CD14-positive monocyte (primary cell): ENCODE measurements at regions not wholly inside any gene's neighbourhood (a gene's known extent, or its start where the extent isn't known, plus 50 kb on each side); places are given as distances from the start of the nearest gene placed in this dataset.
"Not testable (repeated sequence)": the region's sequence is repeated elsewhere in the genome, so short reads cannot be mapped to it uniquely, and the experiment has no call there.

ENCODE experiments used
- DNase-seq, 3 donors: peaks; one replicate each; pipeline ENCODE4 v3.0.0-alpha.2; 2011 to 2022
- H2AFZ ChIP-seq: 2 replicates; pipeline ENCODE4 v1.6.0; 2012; ENCODE audit warnings: mild to moderate bottlenecking, low read depth, low read length, inconsistent platforms; ENCODE audit not compliant: insufficient read depth, poor library complexity, severe bottlenecking
- H3K27ac ChIP-seq, 2 donors: 1 replicate in 1 of 2; 2 replicates in 1 of 2; pipeline ENCODE4 v1.5.1; 2012 to 2013; ENCODE audit warnings: low read length in 2 of 2, control low read depth in 1 of 2, inconsistent platforms in 1 of 2, low read depth in 1 of 2, mild to moderate bottlenecking in 1 of 2
- H3K27me3 ChIP-seq, 2 donors: one replicate each; pipeline versions ENCODE4 v1.6.0 to v1.6.1; 2011 to 2013; ENCODE audit warnings: low read length in 2 of 2; ENCODE audit not compliant: control insufficient read depth in 2 of 2, insufficient read depth in 2 of 2
- H3K36me3 ChIP-seq, 2 donors: replicated peaks in 1 of 2; 1 replicate in 1 of 2; 2 replicates in 1 of 2; pipeline versions ENCODE4 v1.5.1 to v1.6.1; 2012 to 2013; ENCODE audit warnings: low read length in 2 of 2, control low read depth in 1 of 2, inconsistent platforms in 1 of 2, mild to moderate bottlenecking in 1 of 2; ENCODE audit not compliant: insufficient read depth in 2 of 2, control insufficient read depth in 1 of 2
- H3K4me1 ChIP-seq, 2 donors: 1 replicate in 1 of 2; 2 replicates in 1 of 2; pipeline versions ENCODE4 v1.5.1 to v1.6.1; 2012 to 2013; ENCODE audit warnings: low read length in 2 of 2, control low read depth in 1 of 2, inconsistent platforms in 1 of 2, mild to moderate bottlenecking in 1 of 2, moderate library complexity in 1 of 2; ENCODE audit not compliant: insufficient read depth in 2 of 2, control insufficient read depth in 1 of 2
- H3K4me2 ChIP-seq: replicated peaks from 2 replicates; pipeline ENCODE3; 2012; ENCODE audit warnings: low read length, moderate library complexity, mild to moderate bottlenecking; ENCODE audit not compliant: poor library complexity, severe bottlenecking; ENCODE audit errors: extremely low read depth
- H3K4me3 ChIP-seq, 3 experiments: fragments of 200-600 bp in 1 of 3; sonication (generic) in 1 of 3; replicated peaks in 1 of 3; 1 replicate in 2 of 3; 2 replicates in 1 of 3; pipeline ENCODE4 v1.5.1; 2011 to 2013; ENCODE audit warnings: low read length in 3 of 3, mild to moderate bottlenecking in 3 of 3, control low read depth in 2 of 3, low read depth in 2 of 3, inconsistent platforms in 1 of 3, moderate library complexity in 1 of 3
- H3K79me2 ChIP-seq: 2 replicates; pipeline ENCODE4 v1.6.0; 2012; ENCODE audit warnings: mild to moderate bottlenecking, control low read depth, inconsistent platforms, low read length, moderate library complexity; ENCODE audit not compliant: insufficient read depth
- H3K9ac ChIP-seq: 2 replicates; pipeline ENCODE4 v1.6.0; 2017; ENCODE audit warnings: low read length, mild to moderate bottlenecking; ENCODE audit not compliant: insufficient read depth, poor library complexity, severe bottlenecking
- H3K9me3 ChIP-seq, 2 donors: replicated peaks in 1 of 2; 1 replicate in 1 of 2; 2 replicates in 1 of 2; pipeline versions ENCODE4 v1.5.1 to v1.6.1; 2012 to 2013; ENCODE audit warnings: low read length in 2 of 2, control low read depth in 1 of 2; ENCODE audit not compliant: control insufficient read depth in 1 of 2, insufficient read depth in 1 of 2
- H4K20me1 ChIP-seq: 2 replicates; pipeline ENCODE4 v1.6.0; 2012; ENCODE audit warnings: mild to moderate bottlenecking, low read length, control low read depth, moderate library complexity; ENCODE audit not compliant: insufficient read depth
- H3K27ac Mint-ChIP-seq, 7 donors: one replicate each; pipeline ENCODE4 v1.8.0; 2020; ENCODE audit warnings: mild to moderate bottlenecking in 7 of 7, mixed read lengths in 7 of 7, moderate library complexity in 6 of 7, inconsistent platforms in 2 of 7
- H3K27me3 Mint-ChIP-seq, 3 donors: one replicate each; pipeline ENCODE4 v1.8.0; 2021 to 2022; ENCODE audit warnings: low read depth in 3 of 3, mild to moderate bottlenecking in 3 of 3, mixed read lengths in 3 of 3, moderate library complexity in 3 of 3, inconsistent platforms in 1 of 3
- H3K36me3 Mint-ChIP-seq, 2 donors: one replicate each; pipeline ENCODE4 v1.8.0; 2020; ENCODE audit warnings: mixed read lengths in 2 of 2, inconsistent platforms in 1 of 2, mild to moderate bottlenecking in 1 of 2
- H3K4me1 Mint-ChIP-seq: one replicate; pipeline ENCODE4 v1.8.0; 2020; ENCODE audit warnings: mild to moderate bottlenecking, mixed read lengths
- H3K4me3 Mint-ChIP-seq, 2 donors: one replicate each; pipeline ENCODE4 v1.8.0; 2020; ENCODE audit warnings: mild to moderate bottlenecking in 2 of 2, mixed read lengths in 2 of 2, moderate library complexity in 1 of 2
- H3K9me3 Mint-ChIP-seq, 7 donors: one replicate each; pipeline ENCODE4 v1.8.0; 2020 to 2022; ENCODE audit warnings: mixed read lengths in 7 of 7, mild to moderate bottlenecking in 6 of 7, moderate library complexity in 6 of 7, inconsistent platforms in 2 of 7
- WGBS: methylation state at CpG from one replicate; pipeline ENCODE4 v1.1.5; 2013; ENCODE audit warnings: missing lambda C conversion rate; ENCODE audit not compliant: insufficient coverage; 5-methylcytosine and 5-hydroxymethylcytosine counted together
- intact Hi-C, 2 donors: fragments of 100-400 bp; cut with micrococcal nuclease; formaldehyde crosslinking; loops; one replicate each; pipeline versions ENCODE4 v1.15.0 to v1.15.1; 2023
- TF ChIP-seq, protein P1 (sequence below): fragments of 200-600 bp; IDR thresholded peaks from one replicate; pipeline ENCODE4 v1.8.0; 2022; ENCODE audit warnings: antibody characterized with exemption, mild to moderate bottlenecking

DNA sequence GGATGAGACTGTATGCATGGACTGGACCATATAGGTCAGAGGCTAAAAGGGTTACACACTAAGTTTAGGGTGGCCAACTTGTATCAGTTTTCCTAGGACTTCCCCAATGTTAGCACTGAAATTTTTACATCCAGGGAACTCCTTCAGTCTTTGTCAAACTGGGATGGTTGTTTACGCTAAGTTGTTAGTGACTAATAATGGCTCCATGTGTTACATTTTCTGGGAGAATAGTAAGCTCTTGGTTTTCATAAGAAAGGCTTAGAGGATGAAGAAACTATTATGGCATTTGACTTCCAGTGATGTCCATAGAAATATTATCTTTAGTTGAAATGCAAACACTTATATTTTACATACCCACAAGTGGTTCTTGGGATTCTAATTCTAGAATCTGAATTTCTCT is 57.9 kb upstream of the ST3GAL6 start:
- TF ChIP-seq, protein P1, sequence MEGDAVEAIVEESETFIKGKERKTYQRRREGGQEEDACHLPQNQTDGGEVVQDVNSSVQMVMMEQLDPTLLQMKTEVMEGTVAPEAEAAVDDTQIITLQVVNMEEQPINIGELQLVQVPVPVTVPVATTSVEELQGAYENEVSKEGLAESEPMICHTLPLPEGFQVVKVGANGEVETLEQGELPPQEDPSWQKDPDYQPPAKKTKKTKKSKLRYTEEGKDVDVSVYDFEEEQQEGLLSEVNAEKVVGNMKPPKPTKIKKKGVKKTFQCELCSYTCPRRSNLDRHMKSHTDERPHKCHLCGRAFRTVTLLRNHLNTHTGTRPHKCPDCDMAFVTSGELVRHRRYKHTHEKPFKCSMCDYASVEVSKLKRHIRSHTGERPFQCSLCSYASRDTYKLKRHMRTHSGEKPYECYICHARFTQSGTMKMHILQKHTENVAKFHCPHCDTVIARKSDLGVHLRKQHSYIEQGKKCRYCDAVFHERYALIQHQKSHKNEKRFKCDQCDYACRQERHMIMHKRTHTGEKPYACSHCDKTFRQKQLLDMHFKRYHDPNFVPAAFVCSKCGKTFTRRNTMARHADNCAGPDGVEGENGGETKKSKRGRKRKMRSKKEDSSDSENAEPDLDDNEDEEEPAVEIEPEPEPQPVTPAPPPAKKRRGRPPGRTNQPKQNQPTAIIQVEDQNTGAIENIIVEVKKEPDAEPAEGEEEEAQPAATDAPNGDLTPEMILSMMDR: no peak
- H3K27ac Mint-ChIP-seq: peak overlapping the region in 1 of 7 donors; percentile 2
- peaks cover 0 to 2% (median 0%) of the 10 kb centered on the region in 7 donors for H3K9me3 Mint-ChIP-seq
- peaks cover 23% of the 10 kb centered on the region for H3K4me1 Mint-ChIP-seq
- no peak overlapping the region for H3K4me2 ChIP-seq
- DNase-seq: no peak
- H3K9ac ChIP-seq: no peak overlapping the region
- no peaks in the 10 kb centered on the region for H3K27me3 ChIP-seq
- WGBS: no CpG with 5 or more reads among the region's 1 CpG
- H3K4me3 Mint-ChIP-seq: no peak overlapping the region
- H3K79me2 ChIP-seq: no peaks in the 10 kb centered on the region
- intact Hi-C loops: no loop called here
- H3K27ac ChIP-seq: no peak overlapping the region
- H3K4me3 ChIP-seq: no peak overlapping the region
- H3K27me3 Mint-ChIP-seq: peaks cover 0 to 1% (median 0%) of the 10 kb centered on the region in 3 donors
- no peaks in the 10 kb centered on the region for H3K36me3 Mint-ChIP-seq
- H3K4me1 ChIP-seq: peaks cover 9 to 15% of the 10 kb centered on the region in 2 donors
- no peaks in the 10 kb centered on the region for H3K9me3 ChIP-seq
- H4K20me1 ChIP-seq: no peaks in the 10 kb centered on the region
- H2AFZ ChIP-seq: no peak overlapping the region
- no peaks in the 10 kb centered on the region for H3K36me3 ChIP-seq

DNA sequence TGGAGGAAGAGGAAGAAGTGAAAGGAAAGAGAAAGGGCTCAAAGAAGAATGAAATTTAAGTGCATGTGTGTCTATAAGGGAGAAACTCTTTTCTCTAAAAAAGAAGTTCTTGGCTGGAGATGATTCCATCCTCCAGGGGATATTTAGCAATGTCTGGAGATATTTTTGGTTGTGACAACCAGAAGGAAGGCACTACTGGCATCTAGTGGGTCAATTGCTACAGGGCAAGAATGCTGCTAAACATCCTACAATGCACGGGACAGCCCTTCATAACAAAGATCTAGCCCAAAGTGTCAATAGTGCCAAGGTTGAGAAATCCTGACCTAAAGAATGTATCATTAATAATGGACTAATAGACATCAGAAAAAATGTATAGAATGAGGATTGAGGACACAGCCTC is 57.4 kb upstream of the ST3GAL6 start:
- intact Hi-C loops: no loop called here
- H3K4me1 Mint-ChIP-seq: peaks cover 26% of the 10 kb centered on the region

DNA sequence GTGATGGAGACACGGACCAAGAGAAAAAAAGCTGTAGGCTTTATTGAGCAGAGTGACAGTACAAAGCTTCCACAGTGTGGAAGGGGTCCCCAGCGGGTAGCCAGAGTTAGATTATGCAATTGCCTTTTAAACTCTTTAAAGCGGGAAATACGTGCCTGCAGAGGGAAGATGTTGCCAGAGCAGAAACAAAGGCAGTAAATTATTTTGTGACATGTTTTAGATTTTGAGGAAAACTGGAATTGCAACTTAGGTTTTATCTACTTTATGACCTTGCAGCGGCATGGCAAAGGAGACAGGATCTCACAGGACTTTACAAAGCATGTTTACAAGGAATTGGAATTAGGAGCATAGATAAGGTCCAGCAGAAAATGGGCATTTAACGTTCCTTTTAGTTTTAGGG is 54.5 kb upstream of the ST3GAL6 start:
- H3K27me3 ChIP-seq, H3K27ac Mint-ChIP-seq, H3K4me3 Mint-ChIP-seq, H3K9me3 Mint-ChIP-seq, intact Hi-C loops, H3K9me3 ChIP-seq, H3K36me3 Mint-ChIP-seq, H4K20me1 ChIP-seq, DNase-seq, H3K9ac ChIP-seq, H3K79me2 ChIP-seq, H3K27ac ChIP-seq, H3K27me3 Mint-ChIP-seq, H2AFZ ChIP-seq, H3K4me1 ChIP-seq, H3K4me2 ChIP-seq, H3K4me3 ChIP-seq, H3K36me3 ChIP-seq: not testable (repeated sequence)
- 57% methylated on average over 3 of the region's 6 CpGs for WGBS
- peaks cover 23% of the 10 kb centered on the region for H3K4me1 Mint-ChIP-seq

More for the DNA sequence above, 57.4 kb upstream of the ST3GAL6 start:
- no peak overlapping the region for H3K4me2 ChIP-seq
- no peaks in the 10 kb centered on the region for H3K36me3 ChIP-seq
- H3K4me3 ChIP-seq: no peak overlapping the region
- H3K27me3 ChIP-seq: no peaks in the 10 kb centered on the region
- H3K9me3 ChIP-seq: no peaks in the 10 kb centered on the region
- no peaks in the 10 kb centered on the region for H3K79me2 ChIP-seq
- TF ChIP-seq, protein P1: no peak
- peak overlapping the region in 2 of 7 donors; percentile 1 to 2 for H3K27ac Mint-ChIP-seq
- no peak overlapping the region for H3K4me3 Mint-ChIP-seq
- no CpG with 5 or more reads among the region's 1 CpG for WGBS
- no peaks in the 10 kb centered on the region for H3K36me3 Mint-ChIP-seq
- DNase-seq: no peak
- no peak overlapping the region for H2AFZ ChIP-seq
- no peak overlapping the region for H3K27ac ChIP-seq
- no peaks in the 10 kb centered on the region for H4K20me1 ChIP-seq
- H3K27me3 Mint-ChIP-seq: peaks cover 0 to 1% (median 0%) of the 10 kb centered on the region in 3 donors
- H3K4me1 ChIP-seq: peaks cover 11 to 16% of the 10 kb centered on the region in 2 donors
- peaks cover 0 to 2% (median 0%) of the 10 kb centered on the region in 7 donors for H3K9me3 Mint-ChIP-seq
- H3K9ac ChIP-seq: no peak overlapping the region
